ENCODE measurements at regions not wholly inside any gene's neighbourhood (a gene's known extent, or its start where the extent isn't known, plus 50 kb on each side); places are given as distances from the start of the nearest gene placed in this dataset.

GRCh38 chr14:38502239-38502638, 246.3 kb upstream of the CLEC14A start:
- DNase-seq: no peak

GRCh38 chr14:38500125-38500524, 244.2 kb upstream of the CLEC14A start:
- no peak for DNase-seq

- no peak for DNase-seq
Observed at GRCh38 chr14:38496092-38496491, 240.2 kb upstream of the CLEC14A start.

- no peak for DNase-seq
Observed at GRCh38 chr14:38490273-38490672, 234.4 kb upstream of the CLEC14A start.

GRCh38 chr14:38485026-38485425, 229.1 kb upstream of the CLEC14A start:
- DNase-seq: no peak

GRCh38 chr14:38481952-38482678, 226.2 kb upstream of the CLEC14A start:
- no peak for DNase-seq

- no peak for DNase-seq
Observed at GRCh38 chr14:38469156-38469555, 213.3 kb upstream of the CLEC14A start.

GRCh38 chr14:38442208-38442607, 186.3 kb upstream of the CLEC14A start:
- DNase-seq: no peak

- DNase-seq: no peak
Observed at GRCh38 chr14:38432186-38432585, 176.3 kb upstream of the CLEC14A start.

- DNase-seq: no peak
Observed at GRCh38 chr14:38431156-38431555, 175.3 kb upstream of the CLEC14A start.

- DNase-seq: no peak
Observed at GRCh38 chr14:38430522-38430921, 174.6 kb upstream of the CLEC14A start.

GRCh38 chr14:38425324-38425976, 169.6 kb upstream of the CLEC14A start:
- DNase-seq: no peak

- DNase-seq: no peak
Observed at GRCh38 chr14:38420048-38420447, 164.2 kb upstream of the CLEC14A start.

GRCh38 chr14:38419579-38419978, 163.7 kb upstream of the CLEC14A start:
- no peak for DNase-seq

GRCh38 chr14:38412654-38413053, 156.8 kb upstream of the CLEC14A start:
- DNase-seq: no peak

- DNase-seq: no peak
Observed at GRCh38 chr14:38410442-38410841, 154.5 kb upstream of the CLEC14A start.

GRCh38 chr14:38409071-38409705, 153.3 kb upstream of the CLEC14A start:
- DNase-seq: no peak

GRCh38 chr14:38405851-38406635, 150.2 kb upstream of the CLEC14A start:
- DNase-seq: no peak

GRCh38 chr14:38404616-38405015, 148.7 kb upstream of the CLEC14A start:
- no peak for DNase-seq

- DNase-seq: no peak
Observed at GRCh38 chr14:38404100-38404541, 148.2 kb upstream of the CLEC14A start.

GRCh38 chr14:38400751-38401150, 144.9 kb upstream of the CLEC14A start:
- no peak for DNase-seq

GRCh38 chr14:38399652-38400051, 143.8 kb upstream of the CLEC14A start:
- DNase-seq: no peak

- DNase-seq: no peak
Observed at GRCh38 chr14:38394767-38395166, 138.9 kb upstream of the CLEC14A start.
